Stimulated activated CD4-positive, alpha-beta T cell treated with anti-CD3 and anti-CD28 coated beads, Interleukin-4, amount 100 ng/mL, for 24 hours (primary cell): ENCODE measurements at regions not wholly inside any gene's neighbourhood (a gene's known extent, or its start where the extent isn't known, plus 50 kb on each side); places are given as distances from the start of the nearest gene placed in this dataset.
"Not testable (repeated sequence)": the region's sequence is repeated elsewhere in the genome, so short reads cannot be mapped to it uniquely, and the experiment has no call there.

Experiments
- DNase-seq: peaks from one replicate; pipeline ENCODE4 v3.0.0-alpha.2; 2020

- DNase-seq, result no peak
Observed at GRCh38 chr6:1230281-1230680, 81.6 kb upstream of the FOXQ1 start.

- DNase-seq, result no peak
Observed at GRCh38 chr6:1229808-1230207, 82.1 kb upstream of the FOXQ1 start.

GRCh38 chr6:1229301-1229700 lies 82.6 kb upstream of the FOXQ1 start:
- no peak for DNase-seq

GRCh38 chr6:1228754-1229191 lies 83.1 kb upstream of the FOXQ1 start:
- DNase-seq, result no peak

- no peak for DNase-seq
Observed at GRCh38 chr6:1227935-1228753, 83.8 kb upstream of the FOXQ1 start.

GRCh38 chr6:1227600-1227934 lies 84.3 kb upstream of the FOXQ1 start:
- DNase-seq, result no peak

GRCh38 chr6:1226277-1227099 lies 85.4 kb upstream of the FOXQ1 start:
- DNase-seq, result no peak

- no peak for DNase-seq
Observed at GRCh38 chr6:1224514-1224913, 87.4 kb upstream of the FOXQ1 start.

- DNase-seq, result no peak
Observed at GRCh38 chr6:1222728-1223595, 88.9 kb upstream of the FOXQ1 start.

- DNase-seq, result no peak
Observed at GRCh38 chr6:1217396-1217795, 94.5 kb upstream of the FOXQ1 start.

- no peak for DNase-seq
Observed at GRCh38 chr6:1216488-1216974, 95.4 kb upstream of the FOXQ1 start.

GRCh38 chr6:1215884-1216487 lies 95.9 kb upstream of the FOXQ1 start:
- DNase-seq, result no peak

- no peak for DNase-seq
Observed at GRCh38 chr6:1215023-1215422, 96.9 kb upstream of the FOXQ1 start.

- no peak for DNase-seq
Observed at GRCh38 chr6:1212919-1213318, 99.0 kb upstream of the FOXQ1 start.

GRCh38 chr6:1212138-1212537 lies 99.8 kb upstream of the FOXQ1 start:
- not testable (repeated sequence) for DNase-seq

GRCh38 chr6:1210631-1211030 lies 101.3 kb upstream of the FOXQ1 start:
- not testable (repeated sequence) for DNase-seq

GRCh38 chr6:1208876-1209275 lies 103.0 kb upstream of the FOXQ1 start:
- DNase-seq, result no peak

GRCh38 chr6:1203546-1203945 lies 108.4 kb upstream of the FOXQ1 start:
- no peak for DNase-seq

GRCh38 chr6:1202201-1202600 lies 109.7 kb upstream of the FOXQ1 start:
- no peak for DNase-seq

GRCh38 chr6:1201547-1202200 lies 110.2 kb upstream of the FOXQ1 start:
- no peak for DNase-seq

GRCh38 chr6:1200409-1201101 lies 111.3 kb upstream of the FOXQ1 start:
- no peak for DNase-seq

GRCh38 chr6:1200081-1200408 lies 111.9 kb upstream of the FOXQ1 start:
- no peak for DNase-seq
